ENCODE measurements at regions not wholly inside any gene's neighbourhood (a gene's known extent, or its start where the extent isn't known, plus 50 kb on each side); places are given as distances from the start of the nearest gene placed in this dataset.
"Not testable (repeated sequence)": the region's sequence is repeated elsewhere in the genome, so short reads cannot be mapped to it uniquely, and the experiment has no call there.

- no peak for DNase-seq
Measured at GRCh38 chr4:144384408-144384807, 243.9 kb upstream of the GYPA start.

GRCh38 chr4:144399927-144400326 is 246.0 kb upstream of the HHIP start:
- DNase-seq = peak; percentile 33

GRCh38 chr4:144402176-144402575 is 243.8 kb upstream of the HHIP start:
- DNase-seq = no peak

GRCh38 chr4:144402999-144403398 is 243.0 kb upstream of the HHIP start:
- no peak for DNase-seq

GRCh38 chr4:144403893-144404292 is 242.1 kb upstream of the HHIP start:
- DNase-seq = no peak

GRCh38 chr4:144409525-144409924 is 236.4 kb upstream of the HHIP start:
- no peak for DNase-seq

- DNase-seq = no peak
Measured at GRCh38 chr4:144410230-144410783, 235.6 kb upstream of the HHIP start.

GRCh38 chr4:144411119-144411518 is 234.8 kb upstream of the HHIP start:
- DNase-seq = no peak

GRCh38 chr4:144411700-144412099 is 234.3 kb upstream of the HHIP start:
- DNase-seq = no peak

- DNase-seq = no peak
Measured at GRCh38 chr4:144421056-144421455, 224.9 kb upstream of the HHIP start.

GRCh38 chr4:144421839-144422565 is 224.0 kb upstream of the HHIP start:
- DNase-seq = no peak

GRCh38 chr4:144423930-144424329 is 222.0 kb upstream of the HHIP start:
- no peak for DNase-seq

GRCh38 chr4:144426023-144426422 is 219.9 kb upstream of the HHIP start:
- DNase-seq = not testable (repeated sequence)

- no peak for DNase-seq
Measured at GRCh38 chr4:144442713-144443112, 203.2 kb upstream of the HHIP start.

- DNase-seq = no peak
Measured at GRCh38 chr4:144449611-144450010, 196.3 kb upstream of the HHIP start.

GRCh38 chr4:144450526-144450925 is 195.4 kb upstream of the HHIP start:
- no peak for DNase-seq

- DNase-seq = no peak
Measured at GRCh38 chr4:144451766-144452450, 194.0 kb upstream of the HHIP start.

GRCh38 chr4:144456196-144456595 is 189.8 kb upstream of the HHIP start:
- no peak for DNase-seq

- no peak for DNase-seq
Measured at GRCh38 chr4:144461906-144462305, 184.1 kb upstream of the HHIP start.

GRCh38 chr4:144463236-144463635 is 182.7 kb upstream of the HHIP start:
- DNase-seq = no peak

- no peak for DNase-seq
Measured at GRCh38 chr4:144463896-144464295, 182.1 kb upstream of the HHIP start.

- DNase-seq = no peak
Measured at GRCh38 chr4:144465546-144465945, 180.4 kb upstream of the HHIP start.

GRCh38 chr4:144480068-144480467 is 165.9 kb upstream of the HHIP start:
- no peak for DNase-seq

GRCh38 chr4:144489831-144490230 is 156.1 kb upstream of the HHIP start:
- DNase-seq = no peak

All from NCI-H2029 (cell line).